H9 (cell line): ENCODE measurements at regions not wholly inside any gene's neighbourhood (a gene's known extent, or its start where the extent isn't known, plus 50 kb on each side); places are given as distances from the start of the nearest gene placed in this dataset.

Experiments used
- DNase-seq: peaks from one replicate; pipeline ENCODE4 v3.0.0-alpha.2; 2017
- H2AFZ ChIP-seq: one replicate; pipeline ENCODE4 v1.6.1; 2013; ENCODE audit warnings: mild to moderate bottlenecking, low read length, control low read depth, moderate library complexity
- H2AK5ac ChIP-seq: 2 replicates; pipeline ENCODE4 v1.6.1; 2013; ENCODE audit warnings: low read length, control low read depth, mixed read lengths; ENCODE audit not compliant: insufficient read length
- H2BK120ac ChIP-seq: one replicate; pipeline ENCODE4 v1.6.1; 2013; ENCODE audit warnings: low read depth, mild to moderate bottlenecking, low read length, control low read depth, inconsistent platforms; ENCODE audit not compliant: poor library complexity, severe bottlenecking
- H2BK12ac ChIP-seq: 2 replicates; pipeline ENCODE4 v1.6.1; 2013; ENCODE audit warnings: low read length, control low read depth, mixed read lengths, low read depth; ENCODE audit not compliant: insufficient read length
- H2BK15ac ChIP-seq: 2 replicates; pipeline ENCODE4 v1.6.1; 2013; ENCODE audit warnings: low read depth, low read length, control low read depth
- H2BK20ac ChIP-seq: one replicate; pipeline ENCODE4 v1.6.1; 2013; ENCODE audit warnings: low read depth, mild to moderate bottlenecking, low read length, control low read depth, inconsistent platforms; ENCODE audit not compliant: poor library complexity, severe bottlenecking
- H2BK5ac ChIP-seq: 2 replicates; pipeline ENCODE4 v1.6.1; 2013; ENCODE audit warnings: low read length, control low read depth, mixed read lengths; ENCODE audit not compliant: insufficient read length
- H3K14ac ChIP-seq: 2 replicates; pipeline ENCODE4 v1.6.1; 2013; ENCODE audit warnings: low read length, control low read depth; ENCODE audit not compliant: insufficient read depth
- H3K18ac ChIP-seq: 2 replicates; pipeline ENCODE4 v1.6.1; 2013; ENCODE audit warnings: low read depth, mild to moderate bottlenecking, mixed read lengths, low read length, control low read depth; ENCODE audit not compliant: insufficient read length
- H3K23ac ChIP-seq: 2 replicates; pipeline ENCODE4 v1.6.1; 2013; ENCODE audit warnings: low read length, control low read depth, mixed read lengths, low read depth; ENCODE audit not compliant: insufficient read length
- H3K23me2 ChIP-seq: 2 replicates; pipeline ENCODE4 v1.6.1; 2013; ENCODE audit warnings: low read depth, mild to moderate bottlenecking, mixed read lengths, low read length, control low read depth; ENCODE audit not compliant: insufficient read length, poor library complexity, severe bottlenecking
- H3K27ac ChIP-seq: 2 replicates; pipeline ENCODE4 v1.5.1; 2013; ENCODE audit warnings: low read length, control low read depth, mixed read lengths, low read depth; ENCODE audit not compliant: insufficient read length
- H3K27me3 ChIP-seq: 2 replicates; pipeline ENCODE4 v1.6.1; 2013; ENCODE audit warnings: low read length, control low read depth, inconsistent platforms; ENCODE audit not compliant: insufficient read depth
- H3K4ac ChIP-seq: 2 replicates; pipeline ENCODE4 v1.6.1; 2013; ENCODE audit warnings: low read depth, mild to moderate bottlenecking, control low read depth, inconsistent platforms, low read length, moderate library complexity
- H3K4me1 ChIP-seq: 2 replicates; pipeline ENCODE4 v1.6.1; 2013; ENCODE audit warnings: low read length, control low read depth, inconsistent platforms; ENCODE audit not compliant: insufficient read depth
- H3K4me2 ChIP-seq: 2 replicates; pipeline ENCODE4 v1.6.1; 2013; ENCODE audit warnings: low read length, control low read depth, mixed read lengths; ENCODE audit not compliant: insufficient read length, insufficient read depth
- H3K56ac ChIP-seq: 2 replicates; pipeline ENCODE4 v1.6.1; 2013; ENCODE audit warnings: low read depth, mild to moderate bottlenecking, mixed read lengths, low read length, control low read depth; ENCODE audit not compliant: insufficient read length
- H3K79me1 ChIP-seq: 2 replicates; pipeline ENCODE4 v1.6.1; 2013; ENCODE audit warnings: low read depth, mild to moderate bottlenecking, moderate library complexity, low read length, control low read depth, inconsistent platforms; ENCODE audit not compliant: insufficient read depth, poor library complexity, severe bottlenecking
- H3K79me2 ChIP-seq: 2 replicates; pipeline ENCODE4 v1.6.1; 2013; ENCODE audit warnings: low read length, control low read depth, inconsistent platforms; ENCODE audit not compliant: insufficient read depth
- H3K9ac ChIP-seq: 2 replicates; pipeline ENCODE4 v1.6.1; 2013; ENCODE audit warnings: low read length, control low read depth, mixed read lengths; ENCODE audit not compliant: insufficient read length; ENCODE audit errors: extremely low read depth
- H3K9me3 ChIP-seq: one replicate; pipeline ENCODE4 v1.6.1; 2013; ENCODE audit warnings: low read depth, low read length, inconsistent platforms; ENCODE audit not compliant: control insufficient read depth
- H3T11ph ChIP-seq: one replicate; pipeline ENCODE4 v1.6.1; 2013; ENCODE audit warnings: mild to moderate bottlenecking, low read length, control low read depth, inconsistent platforms
- H4K20me1 ChIP-seq: one replicate; pipeline ENCODE4 v1.6.1; 2013; ENCODE audit not compliant: control insufficient read depth, insufficient read length, insufficient read depth
- H4K5ac ChIP-seq: 2 replicates; pipeline ENCODE4 v1.6.1; 2013; ENCODE audit warnings: low read depth, mild to moderate bottlenecking, mixed read lengths, low read length, control low read depth; ENCODE audit not compliant: insufficient read length
- H4K8ac ChIP-seq: replicated peaks from 2 replicates; pipeline ENCODE4 v1.6.1; 2013; ENCODE audit warnings: low read length, control low read depth, mixed read lengths, low read depth; ENCODE audit not compliant: insufficient read length
- H4K91ac ChIP-seq: 2 replicates; pipeline ENCODE4 v1.6.1; 2013; ENCODE audit warnings: low read depth, mild to moderate bottlenecking, moderate library complexity, mixed read lengths, low read length, control low read depth; ENCODE audit not compliant: insufficient read length
- H3K27ac Mint-ChIP-seq, 3 experiments: 2 replicates in 2 of 3; 3 replicates in 1 of 3; pipeline ENCODE4 v1.8.0; 2020 to 2021; ENCODE audit warnings: mixed read lengths in 3 of 3, mild to moderate bottlenecking in 1 of 3, moderate library complexity in 1 of 3
- H3K27me3 Mint-ChIP-seq: 2 replicates; pipeline ENCODE4 v1.8.0; 2021; ENCODE audit warnings: low read depth, mild to moderate bottlenecking, moderate library complexity, mixed read lengths
- H3K36me3 Mint-ChIP-seq, 3 experiments: 2 replicates in 2 of 3; 3 replicates in 1 of 3; pipeline ENCODE4 v1.8.0; 2020 to 2021; ENCODE audit warnings: low read depth in 3 of 3, mixed read lengths in 3 of 3; ENCODE audit not compliant: insufficient read depth in 1 of 3
- H3K4me1 Mint-ChIP-seq, 2 experiments: 2 replicates each; pipeline ENCODE4 v1.8.0; 2020; ENCODE audit warnings: mixed read lengths in 2 of 2
- H3K4me3 Mint-ChIP-seq, 2 experiments: 2 replicates in 1 of 2; 3 replicates in 1 of 2; pipeline ENCODE4 v1.8.0; 2020 to 2021; ENCODE audit warnings: mild to moderate bottlenecking in 2 of 2, mixed read lengths in 2 of 2, moderate library complexity in 1 of 2
- H3K9me3 Mint-ChIP-seq, 2 experiments: 2 replicates in 1 of 2; 3 replicates in 1 of 2; pipeline ENCODE4 v1.8.0; 2020; ENCODE audit warnings: mild to moderate bottlenecking in 2 of 2, mixed read lengths in 2 of 2, moderate library complexity in 1 of 2
- CTCF ChIP-seq: fragments of 200-600 bp; sonication (generic); conservative IDR thresholded peaks from 3 replicates; pipeline ENCODE4 v1.8.0; 2021; ENCODE audit warnings: antibody characterized with exemption, mild to moderate bottlenecking
- WGBS: extraction: QIAGEN DNeasy Blood & Tissue Kit; methylation state at CpG from one replicate; pipeline ENCODE4 v1.1.7; 2013; ENCODE audit warnings: missing lambda C conversion rate, low lambda C conversion rate, mixed read lengths; ENCODE audit not compliant: insufficient read length; ENCODE audit errors: extremely low coverage; 5-methylcytosine and 5-hydroxymethylcytosine counted together

- H3K4me2 ChIP-seq, result no peak overlapping the region
- no peak overlapping the region for H4K91ac ChIP-seq
- no peak overlapping the region for H3K23ac ChIP-seq
- Mint-ChIP-seq H3K4me1 (peaks cover 2 to 16% of the 10 kb centered on the region in 2 experiments), H3K27me3 (no peaks in the 10 kb centered on the region), H3K4me3 (no peak overlapping the region), H3K36me3 (no peaks in the 10 kb centered on the region), H3K27ac (no peak overlapping the region), H3K9me3 (no peaks in the 10 kb centered on the region)
- no peak overlapping the region for H2BK20ac ChIP-seq
- no peak overlapping the region for H4K5ac ChIP-seq
- H3K27me3 ChIP-seq, result no peaks in the 10 kb centered on the region
- no peaks in the 10 kb centered on the region for H3K9me3 ChIP-seq
- no peak overlapping the region for H3K18ac ChIP-seq
- H3K14ac ChIP-seq, result no peak overlapping the region
- no peak overlapping the region for H3T11ph ChIP-seq
- H3K79me2 ChIP-seq, result no peaks in the 10 kb centered on the region
- no peak for DNase-seq
- H3K23me2 ChIP-seq, result no peaks in the 10 kb centered on the region
- H2BK5ac ChIP-seq, result no peak overlapping the region
- no peaks in the 10 kb centered on the region for H3K79me1 ChIP-seq
- H2AK5ac ChIP-seq, result no peak overlapping the region
- H4K8ac ChIP-seq, result no peak overlapping the region
- H3K4me1 ChIP-seq, result no peaks in the 10 kb centered on the region
- no CpG with 5 or more reads among the region's 4 CpGs for WGBS
- H2BK15ac ChIP-seq, result no peak overlapping the region
- H2BK12ac ChIP-seq, result no peak overlapping the region
- TF ChIP-seq CTCF, result no peak
- no peak overlapping the region for H3K4ac ChIP-seq
- no peak overlapping the region for H2AFZ ChIP-seq
- no peak overlapping the region for H3K56ac ChIP-seq
- no peaks in the 10 kb centered on the region for H4K20me1 ChIP-seq
- no peak overlapping the region for H3K9ac ChIP-seq
- H2BK120ac ChIP-seq, result no peak overlapping the region
- no peak overlapping the region for H3K27ac ChIP-seq
These were observed 738.8 kb upstream of the POT1 start for GRCh38 chr7:125668321-125668993.
